ENCODE measurements at regions not wholly inside any gene's neighbourhood (a gene's known extent, or its start where the extent isn't known, plus 50 kb on each side); places are given as distances from the start of the nearest gene placed in this dataset.
"Not testable (repeated sequence)": the region's sequence is repeated elsewhere in the genome, so short reads cannot be mapped to it uniquely, and the experiment has no call there.

DNA sequence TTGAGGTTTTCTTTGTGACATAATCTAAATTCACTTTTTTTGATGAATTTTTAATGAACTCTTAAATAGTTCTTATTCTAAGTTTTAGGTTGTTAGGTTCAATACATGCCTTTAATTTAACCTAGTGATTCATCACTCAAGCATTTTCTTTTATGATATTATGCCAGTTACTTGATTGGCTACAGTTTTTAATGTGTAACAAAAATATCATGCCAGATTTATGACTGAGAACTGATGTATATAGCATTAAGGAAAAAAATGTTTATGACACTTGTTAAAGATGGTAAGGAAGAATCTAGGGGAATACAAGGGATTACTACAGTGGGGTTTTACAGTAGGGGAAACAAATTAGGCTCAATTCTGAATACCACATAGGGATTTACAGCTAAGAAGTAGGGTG is 103.1 kb downstream of the VGLL3 start:
- no peak for DNase-seq

GRCh38 chr3:86880066-86880465 is 110.9 kb downstream of the VGLL3 start:
- no peak for DNase-seq

DNA sequence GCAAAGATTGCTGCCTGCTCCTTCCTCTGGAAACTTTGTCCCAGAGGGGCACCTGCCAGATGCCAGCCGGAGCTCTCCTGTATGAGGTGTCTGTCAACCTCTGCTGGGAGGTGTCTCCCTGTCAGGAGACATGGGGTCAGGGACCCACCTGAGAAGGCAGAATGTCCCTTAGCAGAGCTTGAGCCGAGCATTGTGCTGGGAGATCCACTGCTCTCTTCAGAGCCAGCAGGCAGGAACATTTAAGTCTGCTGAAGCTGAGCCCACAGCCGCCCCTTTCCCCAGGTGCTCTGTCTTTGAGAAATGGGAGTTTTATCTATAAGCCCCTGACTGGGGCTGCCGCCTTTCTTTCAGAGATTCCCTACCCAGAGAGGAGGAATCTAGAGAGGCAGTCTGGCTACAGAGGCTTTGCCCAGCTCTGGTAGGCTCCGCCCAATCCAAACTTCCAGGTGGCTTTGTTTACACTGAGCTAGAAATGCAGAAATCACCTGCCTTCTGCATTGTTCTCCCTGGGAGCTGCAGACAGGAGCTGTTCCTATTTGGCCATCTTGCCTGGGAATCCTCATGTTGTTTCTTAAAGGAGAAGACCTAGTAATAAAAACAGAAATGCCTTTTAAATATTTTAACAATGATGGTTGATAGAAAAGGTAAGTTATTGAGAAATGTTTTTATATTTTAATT is 114.3 kb downstream of the VGLL3 start:
- DNase-seq, result not testable (repeated sequence)

DNA sequence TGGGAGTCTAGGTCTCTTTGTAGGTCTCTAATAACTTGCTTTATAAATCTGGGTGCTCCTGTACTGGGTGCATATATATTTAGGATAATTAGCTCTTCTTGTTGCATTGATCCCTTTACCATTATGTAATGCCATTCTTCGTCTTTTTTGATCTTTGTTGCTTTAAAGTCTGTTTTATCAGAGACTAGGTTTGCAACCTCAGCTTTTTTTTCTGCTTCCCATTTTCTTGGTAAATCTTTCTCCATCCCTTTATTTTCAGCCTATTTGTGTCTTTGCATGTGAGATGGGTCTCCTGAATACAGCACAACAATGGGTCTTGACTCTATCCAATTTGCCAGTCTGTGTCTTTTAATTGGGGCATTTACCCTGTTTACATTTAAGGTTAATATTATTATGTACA is 116.2 kb downstream of the VGLL3 start:
- DNase-seq, result not testable (repeated sequence)

DNA sequence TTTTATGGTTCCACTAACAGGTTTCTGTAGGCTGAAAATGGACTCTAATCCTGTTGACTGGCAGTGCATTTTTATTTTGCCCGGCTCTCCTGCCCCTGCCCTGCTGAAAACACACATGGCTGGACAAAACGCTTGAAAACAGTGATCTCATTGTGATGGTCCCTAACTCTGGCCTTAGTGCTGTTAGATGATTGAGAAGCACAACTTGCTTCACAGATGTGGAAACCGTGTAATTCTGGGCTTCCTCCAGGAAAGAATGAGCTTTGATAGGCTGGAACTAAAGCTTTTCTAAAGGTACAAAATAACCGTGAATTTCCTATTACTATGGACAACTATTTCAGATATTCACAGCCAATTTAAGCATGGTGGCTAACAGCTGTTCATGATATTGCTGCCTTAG is 121.4 kb downstream of the VGLL3 start:
- DNase-seq, result no peak

DNA sequence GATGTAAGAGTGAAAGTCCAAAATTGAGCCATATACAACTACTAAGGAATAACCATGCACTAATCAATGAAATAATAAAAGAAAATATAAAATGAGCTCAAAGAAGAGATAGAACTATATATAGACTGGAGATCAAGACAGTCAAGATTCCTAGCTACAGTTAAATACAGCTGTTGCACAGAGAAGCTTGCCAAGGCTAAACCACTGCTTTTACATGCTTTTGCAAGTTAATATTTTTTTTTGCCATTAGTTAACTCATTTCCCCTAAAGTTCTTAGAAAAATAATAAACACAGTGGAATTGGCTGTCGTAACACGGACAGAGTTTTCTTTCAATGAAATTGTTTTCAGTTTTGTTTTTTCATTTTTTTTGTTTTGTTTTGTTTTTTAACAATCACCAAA is 123.0 kb downstream of the VGLL3 start:
- no peak for DNase-seq

DNA sequence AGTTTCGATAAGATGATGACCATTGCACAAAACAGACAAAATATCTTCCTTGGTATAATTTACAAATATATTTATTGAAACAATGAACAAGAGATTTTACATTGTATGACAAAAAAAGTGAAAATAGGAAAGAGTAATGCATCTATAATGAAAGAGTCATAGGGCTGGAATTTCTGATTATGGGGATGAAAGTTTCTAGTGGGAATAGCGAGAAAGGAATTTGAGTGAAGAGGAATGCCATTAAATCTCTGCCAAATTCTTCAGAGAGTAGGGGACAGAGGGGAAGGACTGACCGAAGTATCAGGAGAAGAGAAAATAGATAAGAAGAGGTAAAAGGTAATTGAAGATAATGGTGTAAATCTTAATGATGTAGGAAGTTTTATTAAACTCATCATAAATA is 125.4 kb downstream of the VGLL3 start:
- no peak for DNase-seq

- DNase-seq, result no peak
Observed at GRCh38 chr3:86856711-86857110, 134.2 kb downstream of the VGLL3 start.

DNA sequence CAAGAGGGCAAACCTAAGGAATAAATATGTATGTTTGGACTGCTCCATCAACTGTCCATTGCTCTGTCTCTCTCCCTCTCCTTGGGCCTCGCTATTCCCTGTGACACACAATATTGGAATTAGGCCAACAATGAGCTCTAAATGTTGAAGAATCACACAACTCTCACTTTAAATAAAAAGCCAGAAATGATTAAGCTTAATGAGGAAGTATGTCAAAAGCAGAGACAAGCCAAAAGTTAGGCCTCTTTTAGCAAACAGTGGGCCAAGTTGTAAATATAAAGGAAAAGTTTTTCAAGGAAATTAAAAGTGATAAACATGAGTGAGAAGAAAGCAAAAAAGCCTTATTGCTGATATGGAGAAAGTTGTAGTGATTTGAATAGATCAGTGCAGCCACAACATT is 141.0 kb downstream of the VGLL3 start:
- no peak for DNase-seq

GRCh38 chr3:86845726-86846125 is 145.2 kb downstream of the VGLL3 start:
- no peak for DNase-seq

- no peak for DNase-seq
Observed at GRCh38 chr3:86838927-86839326, 152.0 kb downstream of the VGLL3 start.

DNA sequence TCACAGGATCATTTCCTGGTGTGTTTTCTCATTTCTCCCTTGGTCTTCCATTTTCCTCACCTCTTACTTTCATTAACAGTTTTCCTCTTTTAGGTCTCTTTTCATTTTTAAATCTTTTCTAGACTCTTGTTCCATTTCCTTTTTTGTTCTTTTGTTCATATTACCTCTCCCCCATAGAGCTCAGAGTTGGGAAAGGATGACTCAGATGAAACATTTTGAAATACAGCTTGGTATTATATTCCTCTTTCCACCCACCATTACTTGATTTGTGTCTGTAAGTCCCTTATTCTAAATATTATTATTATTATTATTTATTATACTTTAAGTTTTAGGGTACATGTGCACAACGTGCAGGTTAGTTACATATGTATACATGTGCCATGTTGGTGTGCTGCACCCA is 153.1 kb downstream of the VGLL3 start:
- no peak for DNase-seq

GRCh38 chr3:86830566-86830965 is 160.4 kb downstream of the VGLL3 start:
- DNase-seq, result no peak

GRCh38 chr3:86828751-86829150 is 162.2 kb downstream of the VGLL3 start:
- no peak for DNase-seq

- DNase-seq, result not testable (repeated sequence)
Observed at GRCh38 chr3:86827582-86827981, 163.4 kb downstream of the VGLL3 start.

GRCh38 chr3:86826292-86826691 is 164.7 kb downstream of the VGLL3 start:
- DNase-seq, result no peak

- no peak for DNase-seq
Observed at GRCh38 chr3:86815880-86816279, 175.1 kb downstream of the VGLL3 start.

- DNase-seq, result no peak
Observed at GRCh38 chr3:86814918-86815655, 175.9 kb downstream of the VGLL3 start.

- no peak for DNase-seq
Observed at GRCh38 chr3:86814321-86814720, 176.6 kb downstream of the VGLL3 start.

GRCh38 chr3:86801921-86802320 is 189.0 kb downstream of the VGLL3 start:
- no peak for DNase-seq

- no peak for DNase-seq
Observed at GRCh38 chr3:86801066-86801465, 189.9 kb downstream of the VGLL3 start.

GRCh38 chr3:86800116-86800515 is 190.8 kb downstream of the VGLL3 start:
- no peak for DNase-seq

DNA sequence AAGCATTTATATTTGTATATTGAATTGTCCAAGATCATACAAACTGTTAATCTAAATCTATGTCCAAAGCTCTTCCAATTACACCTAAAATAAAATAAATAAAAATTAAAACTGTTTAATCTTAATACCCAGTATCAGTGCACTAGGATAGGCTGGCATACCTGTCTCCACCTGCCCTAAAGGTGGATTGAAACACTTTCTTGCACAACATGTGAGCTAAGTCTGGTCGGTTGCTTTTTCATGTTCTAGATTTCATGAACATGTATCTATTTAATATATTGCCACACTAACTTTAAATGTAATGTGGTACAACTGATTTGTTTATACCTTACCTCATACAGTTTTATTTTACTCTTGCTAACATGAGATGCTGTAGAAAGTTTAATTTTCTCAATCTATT is 193.0 kb downstream of the VGLL3 start:
- no peak for DNase-seq

GRCh38 chr3:86794361-86795065 is 196.4 kb downstream of the VGLL3 start:
- no peak for DNase-seq
